Stomach (tissue), 4 donors: ENCODE measurements at regions not wholly inside any gene's neighbourhood (a gene's known extent, or its start where the extent isn't known, plus 50 kb on each side); places are given as distances from the start of the nearest gene placed in this dataset.

ENCODE experiments used
- CTCF ChIP-seq, 7 experiments: fragments of 450-650 bp in 4 of 7; fragments of 200-600 bp in 3 of 7; sonication (generic) in 3 of 7; IDR thresholded peaks; one replicate each; pipeline ENCODE4 v1.5.1; 2016 to 2019; ENCODE audit warnings: antibody characterized with exemption in 7 of 7, control low read depth in 2 of 7, mild to moderate bottlenecking in 1 of 7
- POLR2A ChIP-seq, 4 donors: fragments of 450-650 bp; IDR thresholded peaks; one replicate each; pipeline ENCODE4 v1.6.1; 2016; ENCODE audit warnings: antibody characterized with exemption in 4 of 4, control low read depth in 2 of 4, mild to moderate bottlenecking in 1 of 4, moderate library complexity in 1 of 4
- POLR2AphosphoS5 ChIP-seq, 3 donors: sonication (generic); formaldehyde crosslinking; IDR thresholded peaks; one replicate each; pipeline ENCODE4 v1.6.1; 2016; ENCODE audit warnings: antibody characterized with exemption in 3 of 3

DNA sequence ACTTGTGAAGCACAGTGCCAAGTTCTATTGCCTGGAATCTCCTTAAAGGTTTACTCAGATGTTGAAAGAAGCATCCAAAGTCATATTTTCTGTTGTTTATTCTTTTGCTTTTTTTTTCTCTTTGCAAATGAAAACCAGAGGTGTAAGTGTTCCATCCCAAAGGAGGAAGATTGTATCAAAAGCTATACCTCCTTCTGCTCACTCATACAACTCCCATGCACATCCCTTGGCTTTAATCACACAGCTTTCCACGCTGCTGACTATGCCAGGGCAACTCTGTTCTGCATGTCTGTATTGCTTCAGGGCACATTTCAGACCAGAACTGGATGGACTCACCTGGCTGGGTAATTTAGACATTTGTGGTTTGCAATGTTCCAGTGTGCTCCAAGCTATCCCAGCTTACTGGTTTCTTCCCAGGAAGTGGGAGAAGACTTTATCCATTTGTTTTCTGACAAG, 399.6 kb upstream of the TBL1XR1 start:
- TF ChIP-seq CTCF (IDR thresholded peaks at IDR 0.05) (no peak), POLR2A (IDR thresholded peaks at IDR 0.05) (no peak), POLR2AphosphoS5 (IDR thresholded peaks at IDR 0.05) (no peak)
